ENCODE measurements at regions not wholly inside any gene's neighbourhood (a gene's known extent, or its start where the extent isn't known, plus 50 kb on each side); places are given as distances from the start of the nearest gene placed in this dataset.

GRCh38 chr1:5511381-5512097, 480.7 kb downstream of the NPHP4 start:
- no peak for TF ChIP-seq POLR2A (IDR thresholded peaks at IDR 0.05)
- TF ChIP-seq CTCF (IDR thresholded peaks at IDR 0.05), result no peak

Data from right lobe of liver (tissue), 4 donors.